HepG2 (cell line): ENCODE measurements at regions not wholly inside any gene's neighbourhood (a gene's known extent, or its start where the extent isn't known, plus 50 kb on each side); places are given as distances from the start of the nearest gene placed in this dataset.

ENCODE experiments used
- BRCA1 ChIP-seq: sonication (generic); formaldehyde crosslinking; IDR thresholded peaks from 2 replicates; pipeline ENCODE4 v1.4.0; 2020; ENCODE audit warnings: missing genetic modification reagents
- CHD2 ChIP-seq: IDR thresholded peaks from 2 replicates; pipeline ENCODE4 v1.6.1; 2011; ENCODE audit warnings: low read depth, low read length, improper control_type of control experiment
- CTCF ChIP-seq: sonication (generic); formaldehyde crosslinking; IDR thresholded peaks from 2 replicates; pipeline ENCODE4 v1.5.0; 2020; ENCODE audit warnings: mild to moderate bottlenecking, missing genetic modification reagents, moderate library complexity
- FOXO4 ChIP-seq: sonication (generic); formaldehyde crosslinking; conservative IDR thresholded peaks from 2 replicates; pipeline ENCODE4 v1.8.1; 2023; ENCODE audit warnings: missing genetic modification reagents
- GABPA ChIP-seq, 2 experiments: IDR thresholded peaks; 2 replicates each; pipeline ENCODE4 v1.6.1; 2011 to 2016; ENCODE audit warnings: low read depth in 2 of 2, low read length in 1 of 2, missing biosample characterization in 1 of 2, missing genetic modification characterization in 1 of 2
- IRF2 ChIP-seq: IDR thresholded peaks from 2 replicates; pipeline ENCODE4 v1.6.1; 2018; ENCODE audit warnings: missing genetic modification reagents, missing compliant biosample characterization
- KLF9 ChIP-seq: IDR thresholded peaks from 2 replicates; pipeline ENCODE4 v1.6.1; 2016; ENCODE audit warnings: low read depth
- ZBTB1 ChIP-seq: sonication (generic); formaldehyde crosslinking; IDR thresholded peaks from 2 replicates; pipeline ENCODE4 v1.4.0; 2020; ENCODE audit warnings: missing genetic modification reagents, borderline replicate concordance
- TF ChIP-seq, protein P1 (sequence below): sonication (generic); formaldehyde crosslinking; IDR thresholded peaks from 2 replicates; pipeline ENCODE4 v1.5.0; 2020; ENCODE audit warnings: missing genetic modification reagents

GRCh38 chr3:181791056-181791955, 79.6 kb downstream of the SOX2 start:
- TF ChIP-seq FOXO4 (CRISPR knock-in tag) (no peak), BRCA1 (no peak), CHD2 (no peak), IRF2 (CRISPR knock-in tag) (no peak), CTCF (CRISPR knock-in tag) (no peak), ZBTB1 (no peak), GABPA (IDR thresholded peaks at IDR 0.05; ENCODE audit: low read depth, low read length) (no peak), GABPA (CRISPR knock-in tag; IDR thresholded peaks at IDR 0.05; ENCODE audit: low read depth) (no peak), KLF9 (no peak)
- TF ChIP-seq, protein P1, sequence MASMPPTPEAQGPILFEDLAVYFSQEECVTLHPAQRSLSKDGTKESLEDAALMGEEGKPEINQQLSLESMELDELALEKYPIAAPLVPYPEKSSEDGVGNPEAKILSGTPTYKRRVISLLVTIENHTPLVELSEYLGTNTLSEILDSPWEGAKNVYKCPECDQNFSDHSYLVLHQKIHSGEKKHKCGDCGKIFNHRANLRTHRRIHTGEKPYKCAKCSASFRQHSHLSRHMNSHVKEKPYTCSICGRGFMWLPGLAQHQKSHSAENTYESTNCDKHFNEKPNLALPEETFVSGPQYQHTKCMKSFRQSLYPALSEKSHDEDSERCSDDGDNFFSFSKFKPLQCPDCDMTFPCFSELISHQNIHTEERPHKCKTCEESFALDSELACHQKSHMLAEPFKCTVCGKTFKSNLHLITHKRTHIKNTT (CRISPR knock-in tag): no peak
